ENCODE measurements at regions not wholly inside any gene's neighbourhood (a gene's known extent, or its start where the extent isn't known, plus 50 kb on each side); places are given as distances from the start of the nearest gene placed in this dataset.

GRCh38 chr6:169893624-169894023 lies 142.2 kb downstream of the ERMARD start:
- Histone ChIP-seq H3K27ac (no peak overlapping the region), H3K36me3 (no peaks in the 10 kb centered on the region)
- DNase-seq (ENCODE audit: low read depth in 1 of 2, low spot score in 2 of 2), result no peak

DNA sequence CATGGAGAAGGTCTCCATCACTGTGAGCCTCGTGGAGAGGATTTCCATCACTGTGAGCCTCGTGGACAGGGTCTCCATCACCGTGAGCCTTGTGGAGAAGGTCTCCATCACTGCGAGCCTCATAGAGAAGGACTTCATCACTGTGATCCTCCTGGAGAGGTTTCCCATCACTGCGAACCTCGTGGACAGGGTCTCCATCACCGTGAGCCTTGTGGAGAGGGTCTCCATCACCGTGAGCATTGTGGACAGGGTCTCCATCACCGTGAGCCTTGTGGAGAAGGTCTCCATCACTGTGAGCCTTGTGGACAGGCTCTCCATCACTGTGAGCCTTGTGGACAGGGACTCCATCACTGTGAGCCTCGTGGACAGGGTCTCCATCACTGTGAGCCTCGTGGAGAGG lies 140.4 kb downstream of the ERMARD start:
- Histone ChIP-seq H3K27ac (no peak overlapping the region), H3K36me3 (no peaks in the 10 kb centered on the region), H3K9me3 (replicated peaks) (peaks cover 12% of the 10 kb centered on the region), H3K4me1 (replicated peaks) (no peaks in the 10 kb centered on the region), H3K27me3 (replicated peaks) (no peaks in the 10 kb centered on the region), H3K4me3 (no peak overlapping the region)
- no peak for DNase-seq (ENCODE audit: low read depth in 1 of 2, low spot score in 2 of 2)

More at GRCh38 chr6:169893624-169894023, 142.2 kb downstream of the ERMARD start:
- Histone ChIP-seq H3K4me1 (replicated peaks) (no peaks in the 10 kb centered on the region), H3K9me3 (replicated peaks) (peaks cover 12% of the 10 kb centered on the region), H3K27me3 (replicated peaks) (no peaks in the 10 kb centered on the region), H3K4me3 (no peak overlapping the region)

- no peaks in the 10 kb centered on the region for H3K4me1 ChIP-seq (replicated peaks)
- DNase-seq (ENCODE audit: low read depth in 1 of 2, low spot score in 2 of 2), result no peak
- no peaks in the 10 kb centered on the region for H3K27me3 ChIP-seq (replicated peaks)
- no peak overlapping the region for H3K4me3 ChIP-seq
- H3K27ac ChIP-seq, result no peak overlapping the region
- peaks cover 12% of the 10 kb centered on the region for H3K9me3 ChIP-seq (replicated peaks)
- no peaks in the 10 kb centered on the region for H3K36me3 ChIP-seq
Observed at GRCh38 chr6:169891421-169891820, 140.0 kb downstream of the ERMARD start.

GRCh38 chr6:169890901-169891300 lies 139.5 kb downstream of the ERMARD start:
- Histone ChIP-seq H3K27ac (no peak overlapping the region), H3K4me3 (no peak overlapping the region), H3K4me1 (replicated peaks) (no peaks in the 10 kb centered on the region), H3K9me3 (replicated peaks) (peaks cover 11% of the 10 kb centered on the region), H3K27me3 (replicated peaks) (no peaks in the 10 kb centered on the region), H3K36me3 (no peaks in the 10 kb centered on the region)
- DNase-seq (ENCODE audit: low read depth in 1 of 2, low spot score in 2 of 2), result no peak

GRCh38 chr6:169890049-169890448 lies 138.6 kb downstream of the ERMARD start:
- Histone ChIP-seq H3K4me3 (no peak overlapping the region), H3K36me3 (no peaks in the 10 kb centered on the region)

DNA sequence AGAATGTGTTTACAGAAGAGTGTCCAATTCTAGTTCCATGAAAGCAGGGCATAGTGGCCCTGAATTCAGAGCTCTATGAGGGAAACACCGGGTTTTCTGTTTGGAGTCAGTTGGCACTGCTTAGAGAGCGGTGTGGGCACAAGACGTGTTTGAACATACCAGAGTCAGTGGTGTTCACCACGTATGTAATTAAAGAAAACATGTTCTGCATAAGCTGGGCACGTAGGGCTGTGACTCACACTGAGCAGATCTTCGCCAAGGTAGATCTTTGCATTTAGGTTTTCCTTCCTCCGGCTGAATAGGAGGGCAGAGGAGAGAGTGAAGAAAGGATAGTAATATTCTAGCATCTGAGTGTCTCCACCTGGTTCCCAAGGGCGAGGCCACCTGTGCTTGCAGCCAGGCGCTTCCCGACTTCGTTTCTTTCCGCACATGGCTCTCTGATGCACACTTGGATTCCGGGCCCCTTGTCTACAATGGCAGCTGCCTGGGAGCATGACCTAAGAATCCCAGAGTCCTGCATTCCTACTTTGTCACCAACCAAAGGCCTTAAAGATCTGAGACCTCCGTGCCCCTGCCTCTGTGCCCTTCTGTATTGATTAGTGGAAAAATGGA lies 136.2 kb downstream of the ERMARD start:
- no peak for DNase-seq (ENCODE audit: low read depth in 1 of 2, low spot score in 2 of 2)
- Histone ChIP-seq H3K9me3 (replicated peaks) (no peaks in the 10 kb centered on the region), H3K36me3 (no peaks in the 10 kb centered on the region), H3K27me3 (replicated peaks) (no peaks in the 10 kb centered on the region), H3K27ac (no peak overlapping the region), H3K4me1 (replicated peaks) (no peaks in the 10 kb centered on the region), H3K4me3 (no peak overlapping the region)

More at GRCh38 chr6:169890049-169890448, 138.6 kb downstream of the ERMARD start:
- Histone ChIP-seq H3K27me3 (replicated peaks) (no peaks in the 10 kb centered on the region), H3K27ac (no peak overlapping the region), H3K9me3 (replicated peaks) (peaks cover 8% of the 10 kb centered on the region), H3K4me1 (replicated peaks) (no peaks in the 10 kb centered on the region)
- no peak for DNase-seq (ENCODE audit: low read depth in 1 of 2, low spot score in 2 of 2)

DNA sequence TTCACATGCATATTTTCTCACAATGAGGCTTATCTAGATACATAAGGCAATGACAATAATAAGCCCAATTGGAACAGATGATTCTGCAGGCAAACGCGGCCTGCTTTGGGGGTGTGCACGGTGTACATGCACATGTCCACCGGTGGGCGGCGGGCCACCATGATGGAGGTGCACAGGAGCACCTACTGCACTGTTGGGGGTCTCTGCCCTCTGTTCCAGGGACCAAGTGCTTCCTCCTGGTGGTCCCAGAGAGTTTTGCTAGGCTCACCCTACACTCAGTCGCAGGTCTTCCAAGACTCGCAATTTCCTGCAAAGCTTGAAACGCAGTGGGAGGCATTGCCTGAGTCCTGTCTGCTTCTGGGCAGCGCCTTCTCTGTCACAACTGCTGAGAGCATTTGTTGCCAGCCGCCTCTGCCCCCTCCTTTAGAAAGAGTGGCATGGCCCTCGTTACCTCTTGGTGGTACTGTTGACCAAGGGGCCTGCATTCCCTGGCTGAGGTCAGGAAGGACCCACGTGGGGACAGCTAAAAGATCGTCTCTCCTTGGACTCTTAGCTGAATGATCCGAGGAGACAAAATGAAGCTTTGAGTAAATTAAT lies 135.3 kb downstream of the ERMARD start:
- Histone ChIP-seq H3K9me3 (replicated peaks) (0 out of 2 replicates have a peak, but pooled peaks cover 2% of the 10 kb centered on the region), H3K4me3 (no peak overlapping the region), H3K4me1 (replicated peaks) (no peaks in the 10 kb centered on the region), H3K27ac (no peak overlapping the region), H3K36me3 (no peaks in the 10 kb centered on the region), H3K27me3 (replicated peaks) (no peaks in the 10 kb centered on the region)
- no peak for DNase-seq (ENCODE audit: low read depth in 1 of 2, low spot score in 2 of 2)

DNA sequence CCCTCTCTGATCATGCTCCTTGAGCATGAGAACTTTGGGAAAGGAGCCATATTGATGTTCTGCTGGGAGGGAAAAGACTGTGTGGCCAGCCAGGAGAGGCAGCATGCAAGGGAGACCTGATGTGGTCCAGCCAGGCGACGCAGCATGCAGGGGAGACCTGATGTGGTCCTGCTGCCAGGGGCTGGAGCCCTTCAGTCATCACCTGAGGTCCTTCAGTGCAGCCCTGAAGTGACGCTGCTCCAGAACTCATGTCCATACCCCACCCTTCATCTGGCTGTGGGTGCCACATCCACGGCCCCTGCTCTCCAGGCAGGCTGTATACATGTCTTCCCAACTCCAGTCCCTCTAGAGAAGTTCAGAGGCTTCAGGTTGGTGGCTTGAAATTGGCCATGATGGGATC lies 134.4 kb downstream of the ERMARD start:
- 0 out of 2 replicates have a peak, but pooled peaks cover 2% of the 10 kb centered on the region for H3K9me3 ChIP-seq (replicated peaks)
- H3K27ac ChIP-seq, result no peak overlapping the region
- no peak for DNase-seq (ENCODE audit: low read depth in 1 of 2, low spot score in 2 of 2)
- H3K4me3 ChIP-seq, result no peak overlapping the region
- H3K4me1 ChIP-seq (replicated peaks), result no peaks in the 10 kb centered on the region
- no peaks in the 10 kb centered on the region for H3K36me3 ChIP-seq
- H3K27me3 ChIP-seq (replicated peaks), result no peaks in the 10 kb centered on the region

DNA sequence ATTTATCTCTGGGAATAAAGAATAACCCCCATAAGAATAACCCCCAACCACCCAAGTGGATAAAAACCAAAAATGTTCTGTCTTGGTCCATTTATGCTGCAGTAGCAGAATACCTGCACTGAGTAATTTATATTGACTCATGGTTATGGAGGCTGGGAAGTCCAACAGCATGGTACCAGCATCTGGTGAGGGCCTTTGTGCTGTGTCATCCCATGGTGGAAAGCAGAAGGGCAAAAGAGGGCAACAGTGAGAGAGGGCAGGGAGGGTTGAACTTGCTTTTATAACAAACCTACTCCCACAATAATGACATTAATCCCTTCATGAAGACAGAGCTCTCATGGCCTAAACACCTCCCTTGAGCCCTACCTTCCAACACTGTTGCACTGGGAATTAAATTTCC lies 133.7 kb downstream of the ERMARD start:
- Histone ChIP-seq H3K27me3 (replicated peaks) (no peaks in the 10 kb centered on the region), H3K4me3 (no peak overlapping the region), H3K9me3 (replicated peaks) (0 out of 2 replicates have a peak, but pooled peaks cover 4% of the 10 kb centered on the region), H3K36me3 (no peaks in the 10 kb centered on the region), H3K4me1 (replicated peaks) (no peaks in the 10 kb centered on the region), H3K27ac (no peak overlapping the region)
- DNase-seq (ENCODE audit: low read depth in 1 of 2, low spot score in 2 of 2), result no peak

DNA sequence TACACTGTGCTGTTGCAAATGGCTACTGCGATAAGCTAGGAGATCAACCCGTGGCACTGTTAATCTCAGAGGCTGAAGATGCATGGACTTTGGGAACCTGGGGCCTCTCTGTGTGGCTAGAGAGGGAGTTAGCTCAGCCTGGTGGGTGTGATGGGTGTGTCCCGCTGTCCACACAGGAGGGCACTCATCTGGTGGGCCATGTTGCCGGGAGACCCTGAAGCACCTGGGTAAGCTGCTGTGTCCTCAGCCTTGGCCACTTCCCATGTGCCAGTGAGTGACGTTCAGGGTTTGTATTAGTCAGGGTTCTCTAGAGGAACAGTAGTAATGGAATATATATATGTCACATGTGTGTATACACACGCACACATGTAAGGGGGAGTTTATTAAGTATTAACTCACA lies 132.7 kb downstream of the ERMARD start:
- H3K4me1 ChIP-seq (replicated peaks), result no peaks in the 10 kb centered on the region
- no peak overlapping the region for H3K4me3 ChIP-seq
- no peaks in the 10 kb centered on the region for H3K27me3 ChIP-seq (replicated peaks)
- H3K27ac ChIP-seq, result no peak overlapping the region
- peaks cover 6% of the 10 kb centered on the region; the same call in 1 of the 2 replicates for H3K9me3 ChIP-seq (replicated peaks)
- DNase-seq (ENCODE audit: low read depth in 1 of 2, low spot score in 2 of 2), result no peak
- H3K36me3 ChIP-seq, result no peaks in the 10 kb centered on the region

DNA sequence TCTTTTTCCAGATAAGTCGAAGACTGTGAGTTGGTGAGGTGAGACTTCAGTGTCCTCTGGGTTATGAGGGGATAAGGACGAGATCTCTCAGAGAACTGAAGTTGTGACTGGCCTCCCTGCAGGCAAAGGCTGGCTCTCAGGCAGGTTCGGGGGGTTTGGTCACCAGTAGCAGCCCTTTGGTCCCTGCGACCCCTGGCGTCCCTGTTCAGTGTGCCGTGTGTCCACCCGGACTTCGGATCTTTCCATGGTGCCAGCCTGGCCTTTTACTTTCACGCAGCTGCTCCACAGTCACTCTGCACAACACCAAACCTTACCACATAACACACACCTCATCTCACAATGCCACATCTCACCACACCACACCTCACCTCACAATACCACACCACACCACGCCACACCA lies 131.9 kb downstream of the ERMARD start:
- H3K9me3 ChIP-seq (replicated peaks), result peaks cover 6% of the 10 kb centered on the region; the same call in 1 of the 2 replicates
- no peak overlapping the region for H3K27ac ChIP-seq
- no peaks in the 10 kb centered on the region for H3K36me3 ChIP-seq
- no peak overlapping the region for H3K4me3 ChIP-seq
- H3K27me3 ChIP-seq (replicated peaks), result no peaks in the 10 kb centered on the region
- no peak for DNase-seq (ENCODE audit: low read depth in 1 of 2, low spot score in 2 of 2)
- no peaks in the 10 kb centered on the region for H3K4me1 ChIP-seq (replicated peaks)

- H3K27me3 ChIP-seq (replicated peaks), result no peaks in the 10 kb centered on the region
- no peaks in the 10 kb centered on the region for H3K4me1 ChIP-seq (replicated peaks)
- H3K27ac ChIP-seq, result no peak overlapping the region
- peaks cover 6% of the 10 kb centered on the region; the same call in 1 of the 2 replicates for H3K9me3 ChIP-seq (replicated peaks)
- no peak for DNase-seq (ENCODE audit: low read depth in 1 of 2, low spot score in 2 of 2)
- H3K36me3 ChIP-seq, result no peaks in the 10 kb centered on the region
- no peak overlapping the region for H3K4me3 ChIP-seq
Observed at GRCh38 chr6:169881976-169882375, 130.6 kb downstream of the ERMARD start.

- H3K4me3 ChIP-seq, result no peak overlapping the region
- H3K4me1 ChIP-seq (replicated peaks), result no peaks in the 10 kb centered on the region
- H3K27ac ChIP-seq, result no peak overlapping the region
- no peaks in the 10 kb centered on the region for H3K36me3 ChIP-seq
- peaks cover 6% of the 10 kb centered on the region; the same call in 1 of the 2 replicates for H3K9me3 ChIP-seq (replicated peaks)
- H3K27me3 ChIP-seq (replicated peaks), result no peaks in the 10 kb centered on the region
- DNase-seq (ENCODE audit: low read depth in 1 of 2, low spot score in 2 of 2), result no peak
Observed at GRCh38 chr6:169881398-169881797, 130.0 kb downstream of the ERMARD start.

DNA sequence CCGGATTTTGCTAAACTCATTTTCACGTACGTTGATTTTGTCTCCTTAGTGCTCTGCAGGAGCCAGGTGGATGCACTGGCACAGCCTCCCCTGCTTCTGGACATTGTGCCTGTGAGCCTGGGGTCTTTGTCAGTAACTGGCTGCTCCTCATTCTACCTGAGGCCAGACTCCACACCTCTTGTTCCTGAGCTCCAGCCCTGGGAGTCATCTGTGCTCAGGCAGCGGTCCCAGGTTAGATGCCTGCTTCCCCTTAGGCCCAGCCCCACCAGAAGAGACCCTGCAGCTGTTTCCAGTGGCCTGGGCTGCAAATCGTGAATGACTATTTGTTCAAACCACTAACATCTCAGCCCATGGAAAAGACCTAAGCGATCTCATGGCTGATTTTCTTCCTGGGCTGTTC lies 129.1 kb downstream of the ERMARD start:
- Histone ChIP-seq H3K4me3 (no peak overlapping the region), H3K27me3 (replicated peaks) (no peaks in the 10 kb centered on the region)
- DNase-seq (ENCODE audit: low read depth in 1 of 2, low spot score in 2 of 2), result no peak

More for the DNA sequence above, 129.1 kb downstream of the ERMARD start:
- peaks cover 6% of the 10 kb centered on the region; the same call in 1 of the 2 replicates for H3K9me3 ChIP-seq (replicated peaks)
- no peak overlapping the region for H3K27ac ChIP-seq
- H3K4me1 ChIP-seq (replicated peaks), result no peaks in the 10 kb centered on the region
- no peaks in the 10 kb centered on the region for H3K36me3 ChIP-seq
